ENCODE measurements at regions not wholly inside any gene's neighbourhood (a gene's known extent, or its start where the extent isn't known, plus 50 kb on each side); places are given as distances from the start of the nearest gene placed in this dataset.
"Not testable (repeated sequence)": the region's sequence is repeated elsewhere in the genome, so short reads cannot be mapped to it uniquely, and the experiment has no call there.

DNA sequence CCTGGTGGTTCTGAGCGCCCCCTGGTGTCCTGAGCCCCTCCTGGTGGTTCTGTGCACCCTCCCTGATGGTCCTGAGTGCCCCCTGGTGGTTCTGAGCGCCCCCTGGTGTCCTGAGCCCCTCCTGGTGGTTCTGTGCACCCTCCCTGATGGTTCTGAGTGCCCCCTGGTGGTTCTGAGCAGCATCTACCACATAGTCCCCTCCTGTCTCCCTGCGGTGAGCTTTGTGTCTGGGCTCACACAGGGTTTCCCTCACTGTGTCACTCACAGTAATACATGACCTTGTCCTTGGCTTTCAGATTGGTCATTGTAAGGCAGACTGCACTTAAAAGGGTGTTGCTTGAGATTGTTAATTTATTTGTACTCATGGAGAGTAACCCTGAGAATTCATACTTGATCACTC, 474.9 kb downstream of the TMEM121 start:
- ATAC-seq: not testable (repeated sequence)

- ATAC-seq: no peak
- TF ChIP-seq POU6F1 (CRISPR knock-in tag; IDR thresholded peaks at IDR 0.05; ENCODE audit: borderline replicate concordance, low read depth) (no peak), TOX (CRISPR knock-in tag; IDR thresholded peaks at IDR 0.05; ENCODE audit: borderline replicate concordance) (no peak)
These were observed 477.0 kb downstream of the TMEM121 start for GRCh38 chr14:106003351-106003750.

GRCh38 chr14:106004937-106005795, 478.8 kb downstream of the TMEM121 start:
- ATAC-seq: not testable (repeated sequence)

GRCh38 chr14:106006043-106006442, 479.7 kb downstream of the TMEM121 start:
- ATAC-seq: peak; percentile 43; the same call in 1 of the 3 replicates

GRCh38 chr14:106006716-106007115, 480.3 kb downstream of the TMEM121 start:
- ATAC-seq: not testable (repeated sequence)

DNA sequence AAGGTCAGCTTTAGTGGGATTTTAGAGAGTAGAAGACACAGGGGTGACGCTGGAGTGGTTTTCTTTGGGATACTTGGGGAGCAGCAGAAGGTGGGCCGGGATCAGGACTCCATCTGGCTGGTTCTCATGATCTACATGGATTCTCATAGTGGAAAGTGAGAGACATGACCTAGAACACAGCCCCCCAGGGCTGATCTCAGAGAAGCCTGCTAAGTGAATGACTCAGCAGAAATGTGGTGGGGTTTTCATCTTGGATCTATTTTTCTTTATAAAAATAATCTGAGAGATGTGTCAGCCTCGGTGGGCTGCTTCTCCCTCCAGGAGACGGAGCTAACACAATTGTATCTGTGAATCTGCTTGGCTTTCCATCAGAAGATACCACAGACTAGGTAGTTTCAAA, 484.4 kb downstream of the TMEM121 start:
- no peak for ATAC-seq
- TF ChIP-seq, protein P1, sequence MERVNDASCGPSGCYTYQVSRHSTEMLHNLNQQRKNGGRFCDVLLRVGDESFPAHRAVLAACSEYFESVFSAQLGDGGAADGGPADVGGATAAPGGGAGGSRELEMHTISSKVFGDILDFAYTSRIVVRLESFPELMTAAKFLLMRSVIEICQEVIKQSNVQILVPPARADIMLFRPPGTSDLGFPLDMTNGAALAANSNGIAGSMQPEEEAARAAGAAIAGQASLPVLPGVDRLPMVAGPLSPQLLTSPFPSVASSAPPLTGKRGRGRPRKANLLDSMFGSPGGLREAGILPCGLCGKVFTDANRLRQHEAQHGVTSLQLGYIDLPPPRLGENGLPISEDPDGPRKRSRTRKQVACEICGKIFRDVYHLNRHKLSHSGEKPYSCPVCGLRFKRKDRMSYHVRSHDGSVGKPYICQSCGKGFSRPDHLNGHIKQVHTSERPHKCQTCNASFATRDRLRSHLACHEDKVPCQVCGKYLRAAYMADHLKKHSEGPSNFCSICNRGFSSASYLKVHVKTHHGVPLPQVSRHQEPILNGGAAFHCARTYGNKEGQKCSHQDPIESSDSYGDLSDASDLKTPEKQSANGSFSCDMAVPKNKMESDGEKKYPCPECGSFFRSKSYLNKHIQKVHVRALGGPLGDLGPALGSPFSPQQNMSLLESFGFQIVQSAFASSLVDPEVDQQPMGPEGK (CRISPR knock-in tag; IDR thresholded peaks at IDR 0.05; ENCODE audit: borderline replicate concordance): no peak
- TF ChIP-seq ZNF565 (CRISPR knock-in tag; conservative IDR thresholded peaks at IDR 0.05; ENCODE audit: low read depth): no peak
- no peak for TF ChIP-seq ISL1 (CRISPR knock-in tag; IDR thresholded peaks at IDR 0.05)
- no peak for TF ChIP-seq ZNF8 (CRISPR knock-in tag; IDR thresholded peaks at IDR 0.05)
- no peak for TF ChIP-seq ZC3H10 (CRISPR knock-in tag; IDR thresholded peaks at IDR 0.05)
- TF ChIP-seq OSR1 (CRISPR knock-in tag; IDR thresholded peaks at IDR 0.05): no peak
- TF ChIP-seq, protein P2, sequence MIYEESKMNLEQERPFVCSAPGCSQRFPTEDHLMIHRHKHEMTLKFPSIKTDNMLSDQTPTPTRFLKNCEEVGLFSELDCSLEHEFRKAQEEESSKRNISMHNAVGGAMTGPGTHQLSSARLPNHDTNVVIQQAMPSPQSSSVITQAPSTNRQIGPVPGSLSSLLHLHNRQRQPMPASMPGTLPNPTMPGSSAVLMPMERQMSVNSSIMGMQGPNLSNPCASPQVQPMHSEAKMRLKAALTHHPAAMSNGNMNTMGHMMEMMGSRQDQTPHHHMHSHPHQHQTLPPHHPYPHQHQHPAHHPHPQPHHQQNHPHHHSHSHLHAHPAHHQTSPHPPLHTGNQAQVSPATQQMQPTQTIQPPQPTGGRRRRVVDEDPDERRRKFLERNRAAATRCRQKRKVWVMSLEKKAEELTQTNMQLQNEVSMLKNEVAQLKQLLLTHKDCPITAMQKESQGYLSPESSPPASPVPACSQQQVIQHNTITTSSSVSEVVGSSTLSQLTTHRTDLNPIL (CRISPR knock-in tag; IDR thresholded peaks at IDR 0.05; ENCODE audit: low read depth): no peak
- TF ChIP-seq ESRRG (CRISPR knock-in tag; IDR thresholded peaks at IDR 0.05): no peak
- TF ChIP-seq, protein P3, sequence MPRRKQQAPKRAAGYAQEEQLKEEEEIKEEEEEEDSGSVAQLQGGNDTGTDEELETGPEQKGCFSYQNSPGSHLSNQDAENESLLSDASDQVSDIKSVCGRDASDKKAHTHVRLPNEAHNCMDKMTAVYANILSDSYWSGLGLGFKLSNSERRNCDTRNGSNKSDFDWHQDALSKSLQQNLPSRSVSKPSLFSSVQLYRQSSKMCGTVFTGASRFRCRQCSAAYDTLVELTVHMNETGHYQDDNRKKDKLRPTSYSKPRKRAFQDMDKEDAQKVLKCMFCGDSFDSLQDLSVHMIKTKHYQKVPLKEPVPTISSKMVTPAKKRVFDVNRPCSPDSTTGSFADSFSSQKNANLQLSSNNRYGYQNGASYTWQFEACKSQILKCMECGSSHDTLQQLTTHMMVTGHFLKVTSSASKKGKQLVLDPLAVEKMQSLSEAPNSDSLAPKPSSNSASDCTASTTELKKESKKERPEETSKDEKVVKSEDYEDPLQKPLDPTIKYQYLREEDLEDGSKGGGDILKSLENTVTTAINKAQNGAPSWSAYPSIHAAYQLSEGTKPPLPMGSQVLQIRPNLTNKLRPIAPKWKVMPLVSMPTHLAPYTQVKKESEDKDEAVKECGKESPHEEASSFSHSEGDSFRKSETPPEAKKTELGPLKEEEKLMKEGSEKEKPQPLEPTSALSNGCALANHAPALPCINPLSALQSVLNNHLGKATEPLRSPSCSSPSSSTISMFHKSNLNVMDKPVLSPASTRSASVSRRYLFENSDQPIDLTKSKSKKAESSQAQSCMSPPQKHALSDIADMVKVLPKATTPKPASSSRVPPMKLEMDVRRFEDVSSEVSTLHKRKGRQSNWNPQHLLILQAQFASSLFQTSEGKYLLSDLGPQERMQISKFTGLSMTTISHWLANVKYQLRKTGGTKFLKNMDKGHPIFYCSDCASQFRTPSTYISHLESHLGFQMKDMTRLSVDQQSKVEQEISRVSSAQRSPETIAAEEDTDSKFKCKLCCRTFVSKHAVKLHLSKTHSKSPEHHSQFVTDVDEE (CRISPR knock-in tag; IDR thresholded peaks at IDR 0.05): no peak

- not testable (repeated sequence) for ATAC-seq
These were observed 485.4 kb downstream of the TMEM121 start for GRCh38 chr14:106011631-106012360.

GRCh38 chr14:106012361-106012725, 486.0 kb downstream of the TMEM121 start:
- not testable (repeated sequence) for ATAC-seq
